HepG2 (cell line): ENCODE measurements at regions not wholly inside any gene's neighbourhood (a gene's known extent, or its start where the extent isn't known, plus 50 kb on each side); places are given as distances from the start of the nearest gene placed in this dataset.

ENCODE experiments used
- ATAC-seq: fragments of 200-7000 bp; cut with Tn5 transposase; 3 replicates; pipeline ENCODE4 v1.9.1; 2020; ENCODE audit warnings: mild to moderate bottlenecking, moderate library complexity
- BruUV-seq: library from RNA; stranded (reverse); fragments of 400-500 nt; replicated peaks from 2 replicates; lab custom pipeline; 2021; lab: Mats Ljungman, UMichigan
- CTCF ChIA-PET: fragments of 300-600 bp; formaldehyde crosslinking; extraction: SDS; loops from one replicate; lab custom pipeline; 2021; ENCODE audit warnings: low total read pairs, inconsistent platforms, low intra/inter-chr PET ratio; lab: Yijun Ruan, JAX
- POLR2A ChIA-PET: fragments of 350-600 bp; sonication (Branson Sonifier 250); formaldehyde crosslinking; loops from one replicate; lab custom pipeline; 2020; ENCODE audit warnings: antibody characterized with exemption, inconsistent platforms; lab: Yijun Ruan, JAX
- DNase-seq: peaks from one replicate; pipeline ENCODE4 v3.0.0-alpha.2; 2015; ENCODE audit warnings: low spot score
- FAIRE-seq: peaks from 3 replicates; lab custom pipeline; 2011; peaks lifted over from hg19 to GRCh38; lab: Jason Lieb, UNC
- H2AFZ ChIP-seq: one replicate; pipeline ENCODE4 v1.6.1; 2011; ENCODE audit warnings: low read length, inconsistent platforms
- H3K27ac ChIP-seq: fragments of 300-600 bp; 3 replicates; pipeline ENCODE4 v1.8.0; 2011; ENCODE audit warnings: mixed run types, mild to moderate bottlenecking, mixed read lengths, low read length, inconsistent platforms; ENCODE audit not compliant: insufficient read depth; ENCODE audit errors: extremely low read length
- H3K27me3 ChIP-seq, 2 experiments: fragments of 200-600 bp in 1 of 2; 2 replicates in 1 of 2; 3 replicates in 1 of 2; pipeline versions ENCODE4 v1.6.0 to v1.8.0; 2011; ENCODE audit warnings: low read length in 2 of 2, mild to moderate bottlenecking in 2 of 2, moderate library complexity in 2 of 2, inconsistent platforms in 1 of 2; ENCODE audit not compliant: insufficient read depth in 2 of 2, control insufficient read depth in 1 of 2
- H3K36me3 ChIP-seq, 2 experiments: fragments of 200-600 bp in 1 of 2; replicated peaks in 1 of 2; 2 replicates in 1 of 2; 3 replicates in 1 of 2; pipeline versions ENCODE4 v1.5.1 to v1.8.0; 2011; ENCODE audit warnings: low read length in 2 of 2, inconsistent platforms in 1 of 2; ENCODE audit not compliant: insufficient read depth in 2 of 2, control insufficient read depth in 1 of 2
- H3K4me1 ChIP-seq: 2 replicates; pipeline ENCODE4 v1.5.1; 2012; ENCODE audit warnings: low read length, inconsistent platforms; ENCODE audit not compliant: insufficient read depth
- H3K4me2 ChIP-seq: 2 replicates; pipeline ENCODE4 v1.6.0; 2011; ENCODE audit warnings: low read depth, low read length, inconsistent platforms
- H3K4me3 ChIP-seq, 3 experiments: fragments of 200-600 bp in 1 of 3; sonication (generic), shearing (Covaris generic) in 1 of 3; replicated peaks in 1 of 3; 2 replicates each; pipeline ENCODE4 v1.5.1; 2011 to 2016; ENCODE audit warnings: low read length in 3 of 3, inconsistent platforms in 2 of 3, low read depth in 2 of 3, mild to moderate bottlenecking in 2 of 3, control low read depth in 1 of 3, mixed read lengths in 1 of 3; ENCODE audit not compliant: insufficient read depth in 1 of 3
- H3K79me2 ChIP-seq: one replicate; pipeline ENCODE4 v1.6.1; 2011; ENCODE audit warnings: low read length, inconsistent platforms; ENCODE audit not compliant: insufficient read depth
- H3K9ac ChIP-seq: 2 replicates; pipeline ENCODE4 v1.6.0; 2011; ENCODE audit warnings: mild to moderate bottlenecking, low read depth, low read length, inconsistent platforms; ENCODE audit not compliant: insufficient read depth
- H3K9me3 ChIP-seq: 2 replicates; pipeline ENCODE4 v1.5.1; 2012; ENCODE audit warnings: mild to moderate bottlenecking, low read length
- H4K20me1 ChIP-seq: 2 replicates; pipeline ENCODE4 v1.6.0; 2011; ENCODE audit warnings: inconsistent platforms, mild to moderate bottlenecking, low read length, moderate library complexity; ENCODE audit not compliant: insufficient read depth
- ARHGAP35 ChIP-seq: sonication (generic); formaldehyde crosslinking; IDR thresholded peaks from 2 replicates; pipeline ENCODE4 v1.9.0; 2022; ENCODE audit warnings: mild to moderate bottlenecking, inconsistent platforms, moderate library complexity, missing genetic modification reagents, borderline replicate concordance
- BATF2 ChIP-seq: sonication (generic); formaldehyde crosslinking; IDR thresholded peaks from 2 replicates; pipeline ENCODE4 v1.8.0; 2022; ENCODE audit warnings: mild to moderate bottlenecking, missing genetic modification reagents, moderate library complexity
- CCAR2 ChIP-seq: fragments of 200-400 bp; formaldehyde crosslinking; optimal IDR thresholded peaks from 2 replicates; pipeline ENCODE3; 2018; ENCODE audit warnings: low read depth, mild to moderate bottlenecking, low read length, moderate library complexity
- DBP ChIP-seq: sonication (generic); formaldehyde crosslinking; IDR thresholded peaks from 2 replicates; pipeline ENCODE4 v1.4.0; 2020; ENCODE audit warnings: missing genetic modification reagents; ENCODE audit errors: not compliant biosample characterization
- DZIP1 ChIP-seq: sonication (generic); formaldehyde crosslinking; IDR thresholded peaks from 2 replicates; pipeline ENCODE4 v1.5.0; 2020; ENCODE audit warnings: mild to moderate bottlenecking, missing genetic modification reagents
- HCFC1 ChIP-seq: fragments of 150-350 bp; IDR thresholded peaks from 2 replicates; pipeline ENCODE4 v1.6.1; 2014; ENCODE audit warnings: low read depth, low read length
- HDAC1 ChIP-seq: sonication (generic); formaldehyde crosslinking; IDR thresholded peaks from 2 replicates; pipeline ENCODE4 v1.5.1; 2020; ENCODE audit warnings: mild to moderate bottlenecking, missing genetic modification reagents
- MLLT10 ChIP-seq: sonication (generic); formaldehyde crosslinking; IDR thresholded peaks from 2 replicates; pipeline ENCODE4 v1.4.0; 2020; ENCODE audit warnings: missing genetic modification reagents
- NFE2L2 ChIP-seq: fragments of 150-350 bp; IDR thresholded peaks from 2 replicates; pipeline ENCODE4 v1.6.1; 2014; ENCODE audit warnings: low read length
- SMAD3 ChIP-seq: sonication (generic); formaldehyde crosslinking; IDR thresholded peaks from 2 replicates; pipeline ENCODE4 v1.4.0; 2020; ENCODE audit warnings: missing genetic modification reagents
- SMC3 ChIP-seq: IDR thresholded peaks from 2 replicates; pipeline ENCODE4 v1.6.1; 2011; ENCODE audit warnings: low read length, improper control_type of control experiment
- SP5 ChIP-seq: IDR thresholded peaks from 2 replicates; pipeline ENCODE4 v1.6.1; 2016; ENCODE audit warnings: low read depth, borderline replicate concordance
- TBX2 ChIP-seq: sonication (generic); formaldehyde crosslinking; IDR thresholded peaks from 2 replicates; pipeline ENCODE4 v1.5.0; 2020; ENCODE audit warnings: missing genetic modification reagents, mild to moderate bottlenecking, borderline replicate concordance
- TFDP1 ChIP-seq: IDR thresholded peaks from 2 replicates; pipeline ENCODE4 v1.6.1; 2016; ENCODE audit warnings: missing compliant biosample characterization, missing genetic modification reagents, borderline replicate concordance
- ZNF547 ChIP-seq: sonication (generic); formaldehyde crosslinking; IDR thresholded peaks from 2 replicates; pipeline ENCODE4 v1.5.1; 2020; ENCODE audit warnings: mild to moderate bottlenecking, missing genetic modification reagents
- ZNF672 ChIP-seq: sonication (generic); formaldehyde crosslinking; IDR thresholded peaks from 2 replicates; pipeline ENCODE4 v1.8.1; 2022; ENCODE audit warnings: missing genetic modification reagents
- ZNF782 ChIP-seq: sonication (generic); formaldehyde crosslinking; IDR thresholded peaks from 2 replicates; pipeline ENCODE4 v1.4.0; 2020; ENCODE audit warnings: missing genetic modification reagents, mild to moderate bottlenecking, borderline replicate concordance
- WGBS: methylation state at CpG from one replicate; pipeline ENCODE4 v1.1.6; 2017; ENCODE audit warnings: low lambda C conversion rate; 5-methylcytosine and 5-hydroxymethylcytosine counted together
- in situ Hi-C: cut with HindIII; loops from 2 replicates; pipeline ENCODE4 v1.10.0; 2017; ENCODE audit warnings: low pct_unique_long_range_greater_than_20kb; ENCODE audit not compliant: extremely low pct_ligation_motif_present
- intact Hi-C: fragments of 100-400 bp; cut with micrococcal nuclease; formaldehyde crosslinking; loops from one replicate; pipeline ENCODE4 v1.10.0; 2022; ENCODE audit not compliant: unreplicated experiment

- Histone ChIP-seq H3K4me3 (no peak overlapping the region), H3K79me2 (no peaks in the 10 kb centered on the region), H3K9ac (no peak overlapping the region)
- 42% methylated on average over 5 of the region's 5 CpGs for WGBS
- FAIRE-seq = no peak
- intact Hi-C loops = no loop called here
- CTCF ChIA-PET = no interaction called here
- no peak for TF ChIP-seq DBP (CRISPR knock-in tag)
- no peak for TF ChIP-seq TBX2
- TF ChIP-seq ARHGAP35 (CRISPR knock-in tag) = no peak
- no peak for TF ChIP-seq HCFC1
- no peak for TF ChIP-seq ZNF782 (CRISPR knock-in tag)
- TF ChIP-seq SP5 (CRISPR knock-in tag) = no peak
- no peak for TF ChIP-seq DZIP1 (CRISPR knock-in tag)
- no peak for TF ChIP-seq BATF2 (CRISPR knock-in tag)
- TF ChIP-seq SMC3 = no peak
- no peak for TF ChIP-seq ZNF547 (CRISPR knock-in tag)
- TF ChIP-seq MLLT10 (CRISPR knock-in tag) = no peak
- TF ChIP-seq HDAC1 (CRISPR knock-in tag) = no peak
- TF ChIP-seq NFE2L2 = no peak
- TF ChIP-seq TFDP1 (CRISPR knock-in tag) = no peak
- TF ChIP-seq ZNF672 (CRISPR knock-in tag) = no peak
- TF ChIP-seq CCAR2 = no peak
- no peak for TF ChIP-seq SMAD3 (CRISPR knock-in tag)
- TF ChIP-seq, all 625 proteins: peak for 0
- ATAC-seq = no peak
- Histone ChIP-seq H3K9me3 (no peaks in the 10 kb centered on the region), H4K20me1 (no peaks in the 10 kb centered on the region), H3K27me3 (peaks cover 0 to 15% of the 10 kb centered on the region in 2 experiments; a peak in 2 of 5 replicates), H3K4me2 (no peak overlapping the region), H3K4me1 (peaks cover 12% of the 10 kb centered on the region; the same call in 1 of the 2 replicates), H2AFZ (no peak overlapping the region), H3K36me3 (no peaks in the 10 kb centered on the region), H3K27ac (no peak overlapping the region)
- POLR2A ChIA-PET = no interaction called here
- in situ Hi-C loops = no loop called here
- no peak for DNase-seq
- no TSS peak for BruUV-seq
These were observed 127.2 kb upstream of the CXCL14 start for GRCh38 chr5:135705941-135706466.
